ENCODE measurements at regions not wholly inside any gene's neighbourhood (a gene's known extent, or its start where the extent isn't known, plus 50 kb on each side); places are given as distances from the start of the nearest gene placed in this dataset.

- peak; percentile 75 for DNase-seq (ENCODE audit: low read depth)
These were observed 123.3 kb upstream of the GADD45A start for GRCh38 chr1:67561704-67562113.

- no peak for DNase-seq (ENCODE audit: low read depth)
These were observed 121.3 kb upstream of the GADD45A start for GRCh38 chr1:67563684-67564083.

GRCh38 chr1:67564193-67564592 is 120.8 kb upstream of the GADD45A start:
- no peak for DNase-seq (ENCODE audit: low read depth)

GRCh38 chr1:67566803-67567377 is 118.1 kb upstream of the GADD45A start:
- DNase-seq (ENCODE audit: low read depth): no peak

- no peak for DNase-seq (ENCODE audit: low read depth)
These were observed 114.4 kb upstream of the GADD45A start for GRCh38 chr1:67570486-67571143.

GRCh38 chr1:67571406-67571805 is 113.6 kb upstream of the GADD45A start:
- no peak for DNase-seq (ENCODE audit: low read depth)

GRCh38 chr1:67571901-67572593 is 113.0 kb upstream of the GADD45A start:
- no peak for DNase-seq (ENCODE audit: low read depth)

- no peak for DNase-seq (ENCODE audit: low read depth)
These were observed 112.3 kb upstream of the GADD45A start for GRCh38 chr1:67572594-67573221.

GRCh38 chr1:67573311-67573872 is 111.6 kb upstream of the GADD45A start:
- DNase-seq (ENCODE audit: low read depth): no peak

GRCh38 chr1:67574221-67574620 is 110.8 kb upstream of the GADD45A start:
- no peak for DNase-seq (ENCODE audit: low read depth)

- DNase-seq (ENCODE audit: low read depth): no peak
These were observed 109.1 kb upstream of the GADD45A start for GRCh38 chr1:67575861-67576260.

GRCh38 chr1:67576474-67576873 is 108.5 kb upstream of the GADD45A start:
- DNase-seq (ENCODE audit: low read depth): no peak

GRCh38 chr1:67577646-67578045 is 107.4 kb upstream of the GADD45A start:
- DNase-seq (ENCODE audit: low read depth): no peak

GRCh38 chr1:67578397-67579020 is 106.5 kb upstream of the GADD45A start:
- DNase-seq (ENCODE audit: low read depth): no peak

GRCh38 chr1:67579623-67580394 is 105.2 kb upstream of the GADD45A start:
- DNase-seq (ENCODE audit: low read depth): no peak

GRCh38 chr1:67580691-67581403 is 104.2 kb upstream of the GADD45A start:
- DNase-seq (ENCODE audit: low read depth): no peak

GRCh38 chr1:67582625-67583461 is 102.2 kb upstream of the GADD45A start:
- DNase-seq (ENCODE audit: low read depth): no peak

- DNase-seq (ENCODE audit: low read depth): no peak
These were observed 101.5 kb upstream of the GADD45A start for GRCh38 chr1:67583462-67583950.

- DNase-seq (ENCODE audit: low read depth): no peak
These were observed 100.1 kb upstream of the GADD45A start for GRCh38 chr1:67584938-67585337.

- no peak for DNase-seq (ENCODE audit: low read depth)
These were observed 98.4 kb upstream of the GADD45A start for GRCh38 chr1:67586596-67586995.

Measured in stimulated activated CD8-positive, alpha-beta memory T cell treated with anti-CD3 and anti-CD28 coated beads, Interleukin-12 subunit alpha, Interleukin-12 subunit beta, amount 100 ng/mL, for 1 hour (primary cell).